Activated T-helper 17 cell treated with anti-CD3 and anti-CD28 coated beads, Interleukin-2, amount 50 U/mL, for 72 hours (primary cell): ENCODE measurements at regions not wholly inside any gene's neighbourhood (a gene's known extent, or its start where the extent isn't known, plus 50 kb on each side); places are given as distances from the start of the nearest gene placed in this dataset.

Source experiments
- ATAC-seq: fragments of 150-1000 bp; cut with Tn5 transposase; replicated peaks from 2 replicates; pipeline ENCODE4 v1.10.0; 2021; ENCODE audit warnings: mild to moderate bottlenecking, moderate library complexity
- H3K27ac Mint-ChIP-seq: one replicate; pipeline ENCODE4 v1.8.0; 2022; ENCODE audit warnings: mixed read lengths
- H3K27me3 Mint-ChIP-seq: one replicate; pipeline ENCODE4 v1.8.0; 2022; ENCODE audit warnings: mixed read lengths
- H3K36me3 Mint-ChIP-seq: one replicate; pipeline ENCODE4 v1.8.0; 2022; ENCODE audit warnings: low read depth, mild to moderate bottlenecking, mixed read lengths
- H3K4me1 Mint-ChIP-seq: one replicate; pipeline ENCODE4 v1.8.0; 2022; ENCODE audit warnings: mixed read lengths
- H3K4me3 Mint-ChIP-seq: one replicate; pipeline ENCODE4 v1.8.0; 2022; ENCODE audit warnings: mild to moderate bottlenecking, mixed read lengths
- H3K9me3 Mint-ChIP-seq: one replicate; pipeline ENCODE4 v1.8.0; 2022; ENCODE audit warnings: mixed read lengths

DNA sequence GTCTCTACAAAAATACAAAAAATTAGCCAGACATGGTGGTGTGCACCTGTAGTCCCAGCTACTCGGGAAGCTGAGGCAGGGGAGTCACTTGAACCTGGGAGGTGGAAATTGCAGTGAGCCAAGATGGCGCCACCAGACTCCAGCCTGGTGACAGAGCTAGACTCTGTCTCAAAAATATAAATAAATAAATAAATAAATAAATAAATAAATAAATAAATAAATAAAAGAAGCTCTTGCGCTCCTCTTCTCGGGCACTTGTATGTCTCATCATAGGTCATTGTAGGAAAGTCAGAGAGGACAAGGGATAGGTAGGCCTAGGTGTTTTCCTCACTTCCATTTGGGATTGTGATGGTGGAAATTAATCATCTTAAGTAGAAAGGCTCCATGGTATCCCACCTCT is 252.8 kb downstream of the PIK3R1 start:
- Mint-ChIP-seq H3K36me3 (no peaks in the 10 kb centered on the region), H3K4me1 (no peaks in the 10 kb centered on the region), H3K27ac (no peak overlapping the region), H3K9me3 (no peaks in the 10 kb centered on the region), H3K4me3 (no peak overlapping the region), H3K27me3 (peaks cover 4% of the 10 kb centered on the region)
- no peak for ATAC-seq

DNA sequence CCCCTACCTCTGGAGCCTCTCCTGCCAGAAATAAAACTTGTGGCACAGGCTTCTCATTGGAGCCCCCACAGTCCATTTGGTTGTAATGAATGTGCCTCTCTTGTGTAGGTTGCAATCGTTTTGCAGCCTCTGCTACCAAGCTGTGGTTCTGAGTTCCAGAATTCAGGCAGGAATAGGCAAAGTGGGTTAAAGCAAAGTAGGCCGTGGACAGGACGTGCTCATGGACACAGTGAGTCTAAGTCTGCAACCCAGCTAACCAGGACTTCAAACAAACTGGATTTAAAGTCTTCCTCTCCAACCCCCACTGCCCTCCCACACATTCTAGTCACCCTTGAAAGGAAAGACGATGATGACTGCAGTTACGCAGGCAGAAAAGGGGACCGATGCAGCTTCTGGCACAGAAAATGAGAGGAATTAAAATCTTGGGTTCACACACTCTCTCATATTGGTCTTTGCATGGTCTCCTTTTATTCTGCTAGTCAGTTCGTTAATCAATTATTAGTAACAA is 260.0 kb downstream of the PIK3R1 start:
- peaks cover 4% of the 10 kb centered on the region for H3K27me3 Mint-ChIP-seq
- H3K27ac Mint-ChIP-seq = no peak overlapping the region
- ATAC-seq = no peak
- H3K36me3 Mint-ChIP-seq = no peaks in the 10 kb centered on the region
- no peaks in the 10 kb centered on the region for H3K4me1 Mint-ChIP-seq
- no peaks in the 10 kb centered on the region for H3K9me3 Mint-ChIP-seq
- no peak overlapping the region for H3K4me3 Mint-ChIP-seq

GRCh38 chr5:68476854-68477253 is 261.3 kb downstream of the PIK3R1 start:
- Mint-ChIP-seq H3K27ac (no peak overlapping the region), H3K36me3 (no peaks in the 10 kb centered on the region), H3K4me1 (no peaks in the 10 kb centered on the region), H3K4me3 (no peak overlapping the region), H3K27me3 (peaks cover 2% of the 10 kb centered on the region), H3K9me3 (no peaks in the 10 kb centered on the region)
- ATAC-seq = no peak

DNA sequence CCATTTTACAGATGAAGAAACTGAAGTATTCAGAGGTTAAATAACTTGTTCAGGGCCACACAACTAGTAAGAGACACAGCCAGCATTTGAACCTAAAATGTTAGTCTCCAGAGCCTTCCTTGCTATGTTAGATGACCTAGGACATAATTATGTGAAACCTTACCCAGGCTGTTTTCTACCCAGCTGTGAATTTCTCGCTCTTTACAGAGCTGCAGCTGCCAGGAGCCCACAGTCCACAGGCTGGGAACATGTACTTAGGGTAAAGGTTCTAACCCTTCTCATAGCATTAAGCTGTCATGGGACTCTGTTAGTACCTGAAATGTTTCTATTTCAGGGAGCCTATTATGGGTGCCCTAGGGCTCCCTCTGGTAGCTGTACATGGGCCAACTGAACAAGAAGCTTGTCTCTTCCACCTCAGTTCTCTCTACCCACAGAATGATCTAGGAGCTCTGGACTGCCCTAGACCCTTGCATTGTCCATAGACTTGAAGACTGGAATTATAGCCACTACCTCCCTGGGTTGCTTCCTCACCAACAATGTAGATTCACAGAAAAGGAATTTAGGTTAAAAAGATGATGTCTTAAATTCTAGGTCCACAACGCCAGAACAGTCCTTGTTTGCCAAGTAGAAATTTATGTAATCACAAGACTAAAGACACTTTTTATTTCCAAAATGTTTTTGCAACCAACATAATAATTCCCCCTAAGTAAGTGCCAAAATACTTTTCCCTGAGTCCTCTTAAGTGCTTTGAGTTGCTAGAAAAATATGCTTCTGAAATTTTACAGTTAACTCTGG is 262.9 kb downstream of the PIK3R1 start:
- Mint-ChIP-seq H3K9me3 (no peaks in the 10 kb centered on the region), H3K4me3 (no peak overlapping the region), H3K4me1 (no peaks in the 10 kb centered on the region), H3K27me3 (peaks cover 7% of the 10 kb centered on the region), H3K27ac (no peak overlapping the region), H3K36me3 (no peaks in the 10 kb centered on the region)
- ATAC-seq = no peak

- H3K4me3 Mint-ChIP-seq = no peak overlapping the region
- H3K27me3 Mint-ChIP-seq = peaks cover 7% of the 10 kb centered on the region
- H3K9me3 Mint-ChIP-seq = no peaks in the 10 kb centered on the region
- no peak for ATAC-seq
- H3K27ac Mint-ChIP-seq = no peak overlapping the region
- no peaks in the 10 kb centered on the region for H3K36me3 Mint-ChIP-seq
- no peaks in the 10 kb centered on the region for H3K4me1 Mint-ChIP-seq
Measured at GRCh38 chr5:68479524-68479923, 264.0 kb downstream of the PIK3R1 start.

- Mint-ChIP-seq H3K4me3 (no peak overlapping the region), H3K4me1 (no peaks in the 10 kb centered on the region)
Measured at GRCh38 chr5:68480335-68480940, 264.9 kb downstream of the PIK3R1 start.

GRCh38 chr5:68482199-68482598 is 266.6 kb downstream of the PIK3R1 start:
- Mint-ChIP-seq H3K4me3 (no peak overlapping the region), H3K27ac (no peak overlapping the region), H3K9me3 (no peaks in the 10 kb centered on the region), H3K27me3 (peaks cover 11% of the 10 kb centered on the region), H3K36me3 (no peaks in the 10 kb centered on the region), H3K4me1 (no peaks in the 10 kb centered on the region)
- ATAC-seq = no peak

More at GRCh38 chr5:68480335-68480940, 264.9 kb downstream of the PIK3R1 start:
- H3K27ac Mint-ChIP-seq = no peak overlapping the region
- no peaks in the 10 kb centered on the region for H3K9me3 Mint-ChIP-seq
- no peaks in the 10 kb centered on the region for H3K36me3 Mint-ChIP-seq
- H3K27me3 Mint-ChIP-seq = peaks cover 7% of the 10 kb centered on the region
- no peak for ATAC-seq

- peaks cover 11% of the 10 kb centered on the region for H3K27me3 Mint-ChIP-seq
- H3K4me1 Mint-ChIP-seq = no peaks in the 10 kb centered on the region
- no peak overlapping the region for H3K4me3 Mint-ChIP-seq
- no peaks in the 10 kb centered on the region for H3K36me3 Mint-ChIP-seq
- H3K27ac Mint-ChIP-seq = no peak overlapping the region
- H3K9me3 Mint-ChIP-seq = no peaks in the 10 kb centered on the region
- ATAC-seq = no peak
Measured at GRCh38 chr5:68484307-68485068, 268.9 kb downstream of the PIK3R1 start.

- no peak for ATAC-seq
- Mint-ChIP-seq H3K9me3 (peaks cover 4% of the 10 kb centered on the region), H3K4me3 (no peak overlapping the region), H3K36me3 (no peaks in the 10 kb centered on the region), H3K27me3 (peaks cover 18% of the 10 kb centered on the region), H3K4me1 (no peaks in the 10 kb centered on the region), H3K27ac (no peak overlapping the region)
Measured at GRCh38 chr5:68489556-68489955, 274.0 kb downstream of the PIK3R1 start.

- H3K36me3 Mint-ChIP-seq = no peaks in the 10 kb centered on the region
- H3K27ac Mint-ChIP-seq = no peak overlapping the region
- peaks cover 4% of the 10 kb centered on the region for H3K9me3 Mint-ChIP-seq
- peaks cover 18% of the 10 kb centered on the region for H3K27me3 Mint-ChIP-seq
- H3K4me1 Mint-ChIP-seq = no peaks in the 10 kb centered on the region
- ATAC-seq = no peak
- no peak overlapping the region for H3K4me3 Mint-ChIP-seq
Measured at GRCh38 chr5:68490406-68490805, 274.9 kb downstream of the PIK3R1 start.

GRCh38 chr5:68494771-68495170 is 279.2 kb downstream of the PIK3R1 start:
- H3K9me3 Mint-ChIP-seq = peaks cover 18% of the 10 kb centered on the region
- H3K4me3 Mint-ChIP-seq = no peak overlapping the region
- peaks cover 14% of the 10 kb centered on the region for H3K27me3 Mint-ChIP-seq
- ATAC-seq = no peak
- no peak overlapping the region for H3K27ac Mint-ChIP-seq
- no peaks in the 10 kb centered on the region for H3K4me1 Mint-ChIP-seq
- H3K36me3 Mint-ChIP-seq = no peaks in the 10 kb centered on the region

DNA sequence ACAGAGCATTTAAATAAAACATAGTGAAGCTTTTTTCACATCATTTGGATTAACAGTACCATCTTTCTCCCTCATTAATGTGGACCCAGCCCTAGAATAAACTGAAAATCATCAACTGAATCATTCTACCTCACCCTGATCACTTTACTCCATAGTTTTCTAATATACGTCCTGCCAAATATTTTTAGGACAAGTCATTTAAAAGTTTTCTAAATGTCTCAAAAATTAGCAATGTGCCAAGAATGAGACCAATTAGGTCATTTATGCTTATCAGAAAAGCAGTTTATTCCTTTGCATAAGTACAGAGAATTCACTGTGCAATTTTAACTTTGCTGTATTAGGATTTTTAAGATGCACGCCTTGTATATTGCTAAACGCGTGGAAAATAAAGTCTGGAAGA is 284.4 kb downstream of the PIK3R1 start:
- no peaks in the 10 kb centered on the region for H3K36me3 Mint-ChIP-seq
- H3K4me3 Mint-ChIP-seq = no peak overlapping the region
- H3K9me3 Mint-ChIP-seq = peaks cover 14% of the 10 kb centered on the region
- no peak for ATAC-seq
- no peaks in the 10 kb centered on the region for H3K4me1 Mint-ChIP-seq
- H3K27ac Mint-ChIP-seq = no peak overlapping the region
- peaks cover 4% of the 10 kb centered on the region for H3K27me3 Mint-ChIP-seq

DNA sequence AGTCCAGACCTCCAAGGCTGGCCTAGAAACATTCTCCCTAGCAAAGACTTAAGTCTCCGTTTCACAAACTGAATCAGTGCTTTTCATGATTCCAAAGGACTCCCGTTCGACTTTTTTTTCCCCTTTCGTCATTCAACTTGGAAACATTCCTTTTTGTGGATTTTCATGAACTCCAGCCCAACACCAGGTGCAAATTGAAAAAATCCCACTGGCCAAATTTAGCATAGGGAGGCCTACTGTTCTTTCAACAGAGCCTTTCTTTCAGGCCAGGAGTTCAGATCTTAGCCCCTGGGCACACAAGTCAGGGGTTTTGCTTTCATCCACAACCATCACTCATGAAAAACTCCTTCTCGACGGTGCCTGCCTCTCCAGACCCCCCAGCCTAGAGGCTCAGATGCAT is 285.3 kb downstream of the PIK3R1 start:
- Mint-ChIP-seq H3K9me3 (peaks cover 14% of the 10 kb centered on the region), H3K27ac (no peak overlapping the region), H3K36me3 (no peaks in the 10 kb centered on the region), H3K4me3 (no peak overlapping the region), H3K4me1 (no peaks in the 10 kb centered on the region), H3K27me3 (peaks cover 4% of the 10 kb centered on the region)
- ATAC-seq = no peak

- no peak for ATAC-seq
- H3K9me3 Mint-ChIP-seq = peaks cover 6% of the 10 kb centered on the region
- no peaks in the 10 kb centered on the region for H3K36me3 Mint-ChIP-seq
- H3K4me3 Mint-ChIP-seq = no peak overlapping the region
- peaks cover 4% of the 10 kb centered on the region for H3K27me3 Mint-ChIP-seq
- H3K27ac Mint-ChIP-seq = no peak overlapping the region
- H3K4me1 Mint-ChIP-seq = no peaks in the 10 kb centered on the region
Measured at GRCh38 chr5:68502531-68502930, 287.0 kb downstream of the PIK3R1 start.

DNA sequence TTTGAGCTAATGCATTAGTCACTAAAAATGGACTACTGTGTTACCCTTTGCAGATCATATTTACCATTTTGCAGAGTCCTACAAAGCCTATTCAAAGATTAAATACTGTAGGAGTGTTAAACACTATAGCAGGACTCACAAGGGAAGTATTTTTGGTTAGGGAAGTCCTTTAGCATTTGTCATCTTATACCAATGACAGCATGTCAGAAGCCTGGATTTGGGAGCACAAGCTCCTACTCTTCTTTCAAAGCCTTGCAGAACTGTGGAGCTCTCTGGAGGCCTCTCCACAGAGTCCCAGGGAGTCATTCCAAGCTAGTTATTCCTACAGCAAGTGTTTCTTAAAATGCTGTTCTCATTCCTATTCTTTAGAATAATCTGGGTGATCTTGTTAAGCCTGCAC is 288.8 kb downstream of the PIK3R1 start:
- no peaks in the 10 kb centered on the region for H3K4me1 Mint-ChIP-seq
- no peak overlapping the region for H3K27ac Mint-ChIP-seq
- no peak for ATAC-seq
- peaks cover 4% of the 10 kb centered on the region for H3K27me3 Mint-ChIP-seq
- no peak overlapping the region for H3K4me3 Mint-ChIP-seq
- H3K36me3 Mint-ChIP-seq = no peaks in the 10 kb centered on the region
- H3K9me3 Mint-ChIP-seq = no peaks in the 10 kb centered on the region
